HG03103 (cell line): ENCODE measurements at regions not wholly inside any gene's neighbourhood (a gene's known extent, or its start where the extent isn't known, plus 50 kb on each side); places are given as distances from the start of the nearest gene placed in this dataset.
"Not testable (repeated sequence)": the region's sequence is repeated elsewhere in the genome, so short reads cannot be mapped to it uniquely, and the experiment has no call there.

Experiments used
- ATAC-seq: cut with Tn5 transposase; IDR thresholded peaks from one replicate; pipeline ENCODE4 v1.9.1; 2021; ENCODE audit warnings: low read depth; ENCODE audit not compliant: unreplicated experiment

GRCh38 chr4:12414181-12414812 is 985.6 kb upstream of the HS3ST1 start:
- no peak for ATAC-seq

GRCh38 chr4:12411072-12411471 is 982.4 kb upstream of the HS3ST1 start:
- ATAC-seq: no peak

- no peak for ATAC-seq
Observed at GRCh38 chr4:12409507-12410190, 981.0 kb upstream of the HS3ST1 start.

GRCh38 chr4:12408364-12408763 is 979.7 kb upstream of the HS3ST1 start:
- no peak for ATAC-seq

GRCh38 chr4:12403175-12403574 is 974.5 kb upstream of the HS3ST1 start:
- ATAC-seq: no peak

GRCh38 chr4:12399781-12400180 is 971.1 kb upstream of the HS3ST1 start:
- no peak for ATAC-seq

GRCh38 chr4:12393631-12394262 is 965.1 kb upstream of the HS3ST1 start:
- ATAC-seq: no peak

- no peak for ATAC-seq
Observed at GRCh38 chr4:12389604-12390003, 960.9 kb upstream of the HS3ST1 start.

- no peak for ATAC-seq
Observed at GRCh38 chr4:12382567-12382966, 953.9 kb upstream of the HS3ST1 start.

- ATAC-seq: no peak
Observed at GRCh38 chr4:12379191-12379590, 950.5 kb upstream of the HS3ST1 start.

GRCh38 chr4:12375805-12376204 is 947.1 kb upstream of the HS3ST1 start:
- ATAC-seq: no peak

- not testable (repeated sequence) for ATAC-seq
Observed at GRCh38 chr4:12365869-12366268, 937.2 kb upstream of the HS3ST1 start.

GRCh38 chr4:12360391-12360790 is 931.7 kb upstream of the HS3ST1 start:
- no peak for ATAC-seq

- no peak for ATAC-seq
Observed at GRCh38 chr4:12359420-12359819, 930.7 kb upstream of the HS3ST1 start.

- not testable (repeated sequence) for ATAC-seq
Observed at GRCh38 chr4:12333083-12333482, 904.4 kb upstream of the HS3ST1 start.

GRCh38 chr4:12324965-12325364 is 896.3 kb upstream of the HS3ST1 start:
- ATAC-seq: no peak

GRCh38 chr4:12319765-12320164 is 891.1 kb upstream of the HS3ST1 start:
- no peak for ATAC-seq

GRCh38 chr4:12304905-12305304 is 876.2 kb upstream of the HS3ST1 start:
- ATAC-seq: no peak

GRCh38 chr4:12296366-12296765 is 867.7 kb upstream of the HS3ST1 start:
- no peak for ATAC-seq

- no peak for ATAC-seq
Observed at GRCh38 chr4:12293906-12294525, 865.3 kb upstream of the HS3ST1 start.

- ATAC-seq: no peak
Observed at GRCh38 chr4:12286351-12286750, 857.7 kb upstream of the HS3ST1 start.
